ENCODE measurements at regions not wholly inside any gene's neighbourhood (a gene's known extent, or its start where the extent isn't known, plus 50 kb on each side); places are given as distances from the start of the nearest gene placed in this dataset.

- H2AFZ ChIP-seq (ENCODE audit: low read length), result no peak overlapping the region
- H3K27ac ChIP-seq (ENCODE audit: low read depth, low read length), result no peak overlapping the region
- H3K36me3 ChIP-seq (ENCODE audit: insufficient read depth, low read length), result no peaks in the 10 kb centered on the region
- H3K4me2 ChIP-seq (ENCODE audit: insufficient read depth, low read length), result no peak overlapping the region
- no peaks in the 10 kb centered on the region for H3K79me2 ChIP-seq (ENCODE audit: insufficient read depth, low read length)
- H3K27me3 ChIP-seq (ENCODE audit: insufficient read depth, low read length), result no peaks in the 10 kb centered on the region
- no peaks in the 10 kb centered on the region for H4K20me1 ChIP-seq (ENCODE audit: insufficient read depth, low read length)
- DNase-seq (ENCODE audit: insufficient read length, low spot score, missing footprints), result no peak
- H3K9me3 ChIP-seq (ENCODE audit: low read depth, low read length), result peaks cover 7% of the 10 kb centered on the region
- TF ChIP-seq CTCF (IDR thresholded peaks at IDR 0.05; ENCODE audit: extremely low read depth, low read depth, low read length), result no peak
- H3K4me1 ChIP-seq (ENCODE audit: insufficient read depth, low read length), result no peaks in the 10 kb centered on the region
- no peak overlapping the region for H3K4me3 ChIP-seq (ENCODE audit: insufficient read depth, low read length)
These were observed 726.4 kb upstream of the PCDH20 start for GRCh38 chr13:62142048-62142447.

GRCh38 chr13:62139597-62139996, 723.9 kb upstream of the PCDH20 start:
- H3K27ac ChIP-seq (ENCODE audit: low read depth, low read length), result no peak overlapping the region
- no peaks in the 10 kb centered on the region for H3K4me1 ChIP-seq (ENCODE audit: insufficient read depth, low read length)
- H3K9me3 ChIP-seq (ENCODE audit: low read depth, low read length), result peaks cover 4% of the 10 kb centered on the region
- H4K20me1 ChIP-seq (ENCODE audit: insufficient read depth, low read length), result no peaks in the 10 kb centered on the region
- no peak overlapping the region for H2AFZ ChIP-seq (ENCODE audit: low read length)
- H3K4me2 ChIP-seq (ENCODE audit: insufficient read depth, low read length), result no peak overlapping the region
- H3K4me3 ChIP-seq (ENCODE audit: insufficient read depth, low read length), result no peak overlapping the region
- H3K79me2 ChIP-seq (ENCODE audit: insufficient read depth, low read length), result no peaks in the 10 kb centered on the region
- TF ChIP-seq CTCF (IDR thresholded peaks at IDR 0.05; ENCODE audit: extremely low read depth, low read depth, low read length), result no peak
- DNase-seq (ENCODE audit: insufficient read length, low spot score, missing footprints), result no peak
- H3K36me3 ChIP-seq (ENCODE audit: insufficient read depth, low read length), result no peaks in the 10 kb centered on the region
- H3K27me3 ChIP-seq (ENCODE audit: insufficient read depth, low read length), result no peaks in the 10 kb centered on the region

DNA sequence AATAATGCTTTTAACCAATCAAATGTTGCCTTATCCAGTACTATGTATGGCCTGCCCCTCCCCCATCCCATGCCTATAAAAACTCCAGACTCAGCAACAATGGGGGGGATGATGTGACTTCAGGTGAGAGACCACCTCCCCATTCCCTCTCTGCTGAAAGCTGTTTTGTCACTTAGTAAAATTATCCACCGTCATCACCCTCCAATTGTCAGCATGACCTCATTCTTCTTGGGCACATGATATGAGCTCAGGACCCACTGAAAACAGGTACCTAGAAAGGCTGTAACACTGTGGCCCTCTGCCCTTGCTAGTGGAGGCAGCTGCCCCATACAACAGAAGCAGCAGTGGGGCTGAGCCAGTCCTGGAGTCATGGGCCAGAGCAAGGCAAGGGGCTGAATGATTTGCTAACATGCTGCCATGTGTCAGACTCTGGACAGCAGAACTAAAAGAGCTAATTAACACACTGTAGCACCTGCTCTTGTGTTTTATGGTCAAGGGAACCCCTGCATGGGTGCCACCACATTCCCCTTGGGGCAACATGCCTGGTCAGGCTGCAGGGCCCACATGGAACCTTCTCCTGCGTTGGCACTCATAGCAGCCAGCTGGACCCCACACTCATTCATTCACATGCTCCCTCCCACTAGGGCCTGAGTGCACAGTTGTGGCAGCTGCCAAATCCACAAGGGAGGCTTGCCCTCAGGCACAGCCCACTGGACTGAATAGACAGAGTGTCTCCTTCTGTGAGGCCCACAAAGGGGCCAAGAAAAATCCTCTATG, 722.2 kb upstream of the PCDH20 start:
- H3K4me1 ChIP-seq (ENCODE audit: insufficient read depth, low read length), result no peaks in the 10 kb centered on the region
- no peaks in the 10 kb centered on the region for H3K79me2 ChIP-seq (ENCODE audit: insufficient read depth, low read length)
- no peaks in the 10 kb centered on the region for H3K36me3 ChIP-seq (ENCODE audit: insufficient read depth, low read length)
- H2AFZ ChIP-seq (ENCODE audit: low read length), result no peak overlapping the region
- TF ChIP-seq CTCF (IDR thresholded peaks at IDR 0.05; ENCODE audit: extremely low read depth, low read depth, low read length), result no peak
- H3K4me2 ChIP-seq (ENCODE audit: insufficient read depth, low read length), result no peak overlapping the region
- H3K4me3 ChIP-seq (ENCODE audit: insufficient read depth, low read length), result no peak overlapping the region
- DNase-seq (ENCODE audit: insufficient read length, low spot score, missing footprints), result no peak
- peaks cover 4% of the 10 kb centered on the region for H3K9me3 ChIP-seq (ENCODE audit: low read depth, low read length)
- no peaks in the 10 kb centered on the region for H3K27me3 ChIP-seq (ENCODE audit: insufficient read depth, low read length)
- H4K20me1 ChIP-seq (ENCODE audit: insufficient read depth, low read length), result no peaks in the 10 kb centered on the region
- no peak overlapping the region for H3K27ac ChIP-seq (ENCODE audit: low read depth, low read length)

DNA sequence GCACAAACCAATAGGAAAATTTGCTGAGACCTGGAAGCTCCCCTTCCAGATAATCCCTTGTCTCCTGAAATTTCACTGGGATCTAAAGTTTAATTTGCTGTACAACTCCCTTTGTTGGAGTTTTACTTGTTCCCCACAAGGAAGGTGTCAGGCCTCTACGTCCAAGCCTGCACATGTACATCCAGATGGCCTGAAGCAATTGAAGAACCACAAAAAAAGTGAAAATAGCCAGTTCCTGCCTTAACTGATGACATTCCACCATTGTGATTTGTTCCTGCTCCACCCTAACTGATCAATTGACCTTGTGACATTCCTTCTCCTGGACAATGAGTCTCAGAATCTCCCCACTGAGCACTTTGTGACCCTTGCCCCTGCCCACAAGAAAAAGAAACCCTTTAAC, 716.0 kb upstream of the PCDH20 start:
- H3K27me3 ChIP-seq (ENCODE audit: insufficient read depth, low read length), result no peaks in the 10 kb centered on the region
- H3K9me3 ChIP-seq (ENCODE audit: low read depth, low read length), result no peaks in the 10 kb centered on the region
- H2AFZ ChIP-seq (ENCODE audit: low read length), result no peak overlapping the region
- no peaks in the 10 kb centered on the region for H3K79me2 ChIP-seq (ENCODE audit: insufficient read depth, low read length)
- no peaks in the 10 kb centered on the region for H3K4me1 ChIP-seq (ENCODE audit: insufficient read depth, low read length)
- no peaks in the 10 kb centered on the region for H3K36me3 ChIP-seq (ENCODE audit: insufficient read depth, low read length)
- no peak for TF ChIP-seq CTCF (IDR thresholded peaks at IDR 0.05; ENCODE audit: extremely low read depth, low read depth, low read length)
- no peaks in the 10 kb centered on the region for H4K20me1 ChIP-seq (ENCODE audit: insufficient read depth, low read length)
- no peak overlapping the region for H3K4me3 ChIP-seq (ENCODE audit: insufficient read depth, low read length)
- H3K27ac ChIP-seq (ENCODE audit: low read depth, low read length), result no peak overlapping the region
- H3K4me2 ChIP-seq (ENCODE audit: insufficient read depth, low read length), result no peak overlapping the region
- DNase-seq (ENCODE audit: insufficient read length, low spot score, missing footprints), result no peak

All from osteoblast (primary cell).